ENCODE measurements at regions not wholly inside any gene's neighbourhood (a gene's known extent, or its start where the extent isn't known, plus 50 kb on each side); places are given as distances from the start of the nearest gene placed in this dataset.
"Not testable (repeated sequence)": the region's sequence is repeated elsewhere in the genome, so short reads cannot be mapped to it uniquely, and the experiment has no call there.

DNA sequence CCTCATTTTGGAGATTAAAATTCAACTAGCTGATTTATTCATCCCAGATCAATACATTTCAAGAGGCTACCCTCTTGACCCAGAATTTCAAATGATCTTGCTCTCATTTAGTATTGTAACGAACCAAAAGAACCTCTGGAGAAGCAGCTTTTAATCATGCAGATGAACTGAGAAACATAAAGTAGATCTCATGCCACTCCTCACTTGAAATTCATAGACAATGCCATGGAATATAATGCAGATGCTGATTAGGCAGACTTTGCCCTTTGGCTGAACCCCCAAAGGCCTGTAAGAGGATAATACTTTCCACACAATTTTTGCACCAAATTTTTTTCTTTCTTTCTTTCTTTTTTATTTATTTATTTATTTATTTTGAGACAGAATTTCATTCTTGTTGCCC is 358.3 kb downstream of the NEK10 start:
- Histone ChIP-seq H3K27me3 (ENCODE audit: low read depth) (no peaks in the 10 kb centered on the region; the same call in 1 of the 2 replicates), H3K9me3 (no peaks in the 10 kb centered on the region), H3K36me3 (replicated peaks) (no peaks in the 10 kb centered on the region), H3K4me1 (no peaks in the 10 kb centered on the region), H3K4me3 (no peak overlapping the region)
- DNase-seq (ENCODE audit: low spot score in 2 of 2): peak in 1 of 2 experiments; percentile 15
- in situ Hi-C loops (cut with MboI; ENCODE audit: low sequenced_read_pairs): no loop called here

DNA sequence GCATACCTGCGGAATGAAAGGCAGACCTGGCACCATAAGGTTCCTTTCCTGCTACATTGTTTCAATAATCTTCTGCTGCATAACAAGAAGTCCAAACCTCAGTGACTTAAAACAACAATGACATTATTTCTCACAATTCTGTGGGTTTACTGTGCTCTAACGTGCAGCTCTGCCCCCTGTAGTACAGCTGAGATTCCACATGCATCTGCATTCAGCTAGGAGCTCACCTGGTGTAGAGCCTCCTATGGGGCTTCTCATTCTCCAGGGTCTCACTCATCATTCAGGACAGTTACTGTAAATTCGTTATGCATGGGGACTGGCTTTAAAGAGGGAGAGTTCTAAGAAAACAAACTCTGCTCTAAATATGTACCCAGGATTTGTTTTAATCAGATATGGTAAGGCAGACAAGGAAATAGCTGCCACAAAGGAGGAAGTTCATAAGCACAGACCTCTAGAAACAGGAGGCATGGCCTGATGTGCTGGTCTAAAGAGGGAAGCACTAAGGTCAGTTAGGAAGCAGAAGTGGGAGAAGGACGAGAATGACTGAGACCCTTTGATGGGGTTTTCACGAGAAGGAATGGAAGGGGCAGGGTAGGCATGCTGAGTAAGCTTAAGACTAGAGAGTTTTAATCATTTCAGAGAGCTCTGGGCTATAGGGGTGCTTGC is 347.0 kb downstream of the NEK10 start:
- no peak overlapping the region for H3K4me3 ChIP-seq
- H3K9me3 ChIP-seq: no peaks in the 10 kb centered on the region
- no peaks in the 10 kb centered on the region for H3K4me1 ChIP-seq
- H3K36me3 ChIP-seq (replicated peaks): no peaks in the 10 kb centered on the region
- H3K27me3 ChIP-seq (ENCODE audit: low read depth): no peaks in the 10 kb centered on the region
- in situ Hi-C loops (cut with MboI; ENCODE audit: low sequenced_read_pairs): no loop called here
- DNase-seq (ENCODE audit: low spot score in 2 of 2): no peak

- H3K36me3 ChIP-seq (replicated peaks): no peaks in the 10 kb centered on the region
- in situ Hi-C loops (cut with MboI; ENCODE audit: low sequenced_read_pairs): no loop called here
- H3K27me3 ChIP-seq (ENCODE audit: low read depth): no peaks in the 10 kb centered on the region
- H3K4me1 ChIP-seq: no peaks in the 10 kb centered on the region
- no peak for DNase-seq (ENCODE audit: low spot score in 2 of 2)
- no peaks in the 10 kb centered on the region for H3K9me3 ChIP-seq
- H3K4me3 ChIP-seq: no peak overlapping the region
Observed at GRCh38 chr3:27024493-27024892, 344.7 kb downstream of the NEK10 start.

DNA sequence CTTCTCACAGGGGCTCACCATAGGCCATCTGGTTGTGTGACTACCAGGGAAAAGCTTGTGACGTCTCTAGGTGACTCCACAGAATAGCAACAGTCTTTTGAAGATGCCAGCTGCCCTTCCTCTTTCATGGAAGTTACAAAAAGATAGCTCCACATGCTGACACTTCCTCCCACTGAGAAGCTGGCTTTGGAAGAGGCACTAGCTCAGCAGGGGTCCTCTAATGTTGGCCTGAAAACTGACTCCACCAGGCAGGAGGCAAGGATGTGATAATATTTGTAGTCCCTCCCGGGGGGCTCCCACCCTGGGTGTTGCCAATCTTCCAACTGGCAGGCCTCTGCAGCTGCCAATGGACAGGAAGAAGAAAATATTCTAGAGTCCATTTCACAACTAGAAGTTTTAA is 343.5 kb downstream of the NEK10 start:
- H3K36me3 ChIP-seq (replicated peaks): no peaks in the 10 kb centered on the region
- no peaks in the 10 kb centered on the region for H3K9me3 ChIP-seq
- H3K4me1 ChIP-seq: no peaks in the 10 kb centered on the region
- in situ Hi-C loops (cut with MboI; ENCODE audit: low sequenced_read_pairs): no loop called here
- H3K27me3 ChIP-seq (ENCODE audit: low read depth): no peaks in the 10 kb centered on the region
- DNase-seq (ENCODE audit: low spot score in 2 of 2): no peak
- no peak overlapping the region for H3K4me3 ChIP-seq

DNA sequence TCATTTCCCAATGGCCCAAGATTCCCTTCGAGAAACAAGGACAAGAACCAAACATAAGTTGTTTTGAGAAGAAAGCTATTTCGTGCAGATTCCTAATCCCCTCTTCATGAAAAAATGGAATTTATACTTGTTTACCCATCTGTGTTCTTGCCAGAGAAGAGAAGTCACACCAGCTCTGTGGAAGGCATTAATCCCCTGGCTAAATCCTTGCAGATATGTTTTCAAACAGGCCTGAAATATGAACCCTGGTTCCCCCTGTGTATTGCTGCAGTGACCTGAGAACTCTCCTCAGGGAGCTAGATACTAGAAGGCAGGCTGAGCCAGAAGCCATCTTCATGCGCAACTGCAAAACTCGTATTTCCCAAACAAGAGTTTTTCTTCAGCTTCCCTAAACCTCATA is 337.7 kb downstream of the NEK10 start:
- H3K9me3 ChIP-seq: no peaks in the 10 kb centered on the region
- in situ Hi-C loops (cut with MboI; ENCODE audit: low sequenced_read_pairs): no loop called here
- H3K36me3 ChIP-seq (replicated peaks): no peaks in the 10 kb centered on the region
- peak; percentile 56 to 77 for DNase-seq (ENCODE audit: low spot score in 2 of 2)
- H3K4me1 ChIP-seq: peaks cover 10% of the 10 kb centered on the region
- no peak overlapping the region for H3K4me3 ChIP-seq
- no peaks in the 10 kb centered on the region for H3K27me3 ChIP-seq (ENCODE audit: low read depth)

GRCh38 chr3:27034255-27034654 is 334.9 kb downstream of the NEK10 start:
- Histone ChIP-seq H3K4me3 (no peak overlapping the region), H3K4me1 (peaks cover 10% of the 10 kb centered on the region), H3K36me3 (replicated peaks) (no peaks in the 10 kb centered on the region), H3K9me3 (no peaks in the 10 kb centered on the region), H3K27me3 (ENCODE audit: low read depth) (no peaks in the 10 kb centered on the region)
- in situ Hi-C loops (cut with MboI; ENCODE audit: low sequenced_read_pairs): no loop called here
- DNase-seq (ENCODE audit: low spot score in 2 of 2): no peak

DNA sequence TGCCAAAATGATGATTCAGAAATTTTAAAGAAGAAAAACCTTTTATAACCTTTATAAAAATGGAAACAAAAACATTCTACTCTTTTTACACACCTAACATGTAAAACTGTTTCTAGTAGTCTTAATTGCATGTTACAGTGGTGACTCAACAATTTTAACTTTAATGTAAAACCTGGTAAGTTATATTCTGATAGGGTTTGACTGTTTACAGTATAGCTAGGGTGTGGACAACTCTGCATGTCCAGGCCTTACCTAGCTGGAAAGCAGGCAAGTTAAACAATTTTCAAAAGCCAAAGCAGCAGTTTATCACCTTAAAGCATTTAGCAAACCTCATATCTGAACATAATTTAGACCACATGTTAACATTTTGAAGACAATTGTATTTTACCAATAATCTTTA is 328.5 kb downstream of the NEK10 start:
- Histone ChIP-seq H3K27me3 (ENCODE audit: low read depth) (no peaks in the 10 kb centered on the region), H3K4me3 (no peak overlapping the region), H3K36me3 (replicated peaks) (no peaks in the 10 kb centered on the region), H3K9me3 (no peaks in the 10 kb centered on the region), H3K4me1 (peaks cover 45% of the 10 kb centered on the region)
- in situ Hi-C loops (cut with MboI; ENCODE audit: low sequenced_read_pairs): loop anchor here (5.0 kb wide), 1 partner anchor 42 kb away; no protein-coding TSS in a partner anchor
- DNase-seq (ENCODE audit: low spot score in 2 of 2): no peak

DNA sequence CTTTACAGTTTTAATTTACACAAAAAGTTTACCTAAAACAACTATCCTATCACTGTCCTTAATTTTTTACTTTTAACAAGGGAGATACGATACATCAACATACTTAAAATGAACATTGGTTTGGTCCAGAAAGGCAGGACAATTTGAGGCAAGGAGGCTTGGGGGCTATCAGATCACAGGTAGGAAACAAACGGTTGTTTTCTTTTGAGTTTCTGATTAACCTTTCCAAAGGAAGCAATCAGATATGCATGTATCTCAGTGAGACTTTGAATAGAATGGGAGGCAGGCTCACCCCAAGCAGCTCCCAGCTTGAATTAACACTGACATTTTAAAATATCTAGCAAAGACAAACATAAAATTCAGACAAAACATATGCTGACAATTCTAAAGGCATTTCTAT is 326.6 kb downstream of the NEK10 start:
- DNase-seq (ENCODE audit: low spot score in 2 of 2); H3K27me3 ChIP-seq (ENCODE audit: low read depth); H3K4me3 ChIP-seq; H3K9me3 ChIP-seq; H3K36me3 ChIP-seq (replicated peaks): not testable (repeated sequence)
- in situ Hi-C loops (cut with MboI; ENCODE audit: low sequenced_read_pairs): loop anchor here (5.0 kb wide), 1 partner anchor 40 kb away; no protein-coding TSS in a partner anchor
- H3K4me1 ChIP-seq: peaks cover 55% of the 10 kb centered on the region

DNA sequence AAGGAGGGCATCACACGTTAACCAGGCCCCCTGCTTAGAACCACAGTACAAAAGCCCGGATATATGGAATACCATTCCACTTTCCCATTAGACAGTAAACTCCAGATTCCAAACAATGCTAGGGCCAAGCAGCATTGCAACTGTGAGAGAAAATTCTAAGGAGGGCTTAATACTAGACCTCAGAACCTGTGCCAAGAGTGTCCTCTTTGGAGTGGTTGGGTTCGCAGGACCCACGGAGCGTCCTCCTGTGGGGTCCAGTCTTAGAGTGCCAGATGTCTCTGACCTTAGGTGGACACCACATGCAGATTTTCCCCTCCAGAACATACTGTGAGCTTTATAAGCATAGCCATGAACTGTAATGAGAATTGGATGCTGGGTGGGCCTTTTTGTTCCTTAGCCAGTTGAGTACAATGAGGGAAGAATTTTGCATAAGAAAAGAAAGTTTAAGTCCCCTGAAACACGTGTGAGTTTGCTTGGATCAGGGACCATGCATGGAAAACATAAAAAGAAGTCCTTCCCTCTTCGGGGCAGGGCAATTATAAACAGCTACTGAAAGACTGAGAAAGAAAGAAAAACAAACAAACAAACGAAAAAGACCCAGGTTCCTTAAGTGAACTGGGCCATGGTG is 325.7 kb downstream of the NEK10 start:
- Histone ChIP-seq H3K27me3 (ENCODE audit: low read depth) (no peaks in the 10 kb centered on the region), H3K36me3 (replicated peaks) (no peaks in the 10 kb centered on the region), H3K4me1 (peaks cover 55% of the 10 kb centered on the region), H3K9me3 (no peaks in the 10 kb centered on the region), H3K4me3 (no peak overlapping the region)
- DNase-seq (ENCODE audit: low spot score in 2 of 2): peak; percentile 64 to 94
- in situ Hi-C loops (cut with MboI; ENCODE audit: low sequenced_read_pairs): loop anchor here (5.0 kb wide), 1 partner anchor 39 kb away; no protein-coding TSS in a partner anchor

DNA sequence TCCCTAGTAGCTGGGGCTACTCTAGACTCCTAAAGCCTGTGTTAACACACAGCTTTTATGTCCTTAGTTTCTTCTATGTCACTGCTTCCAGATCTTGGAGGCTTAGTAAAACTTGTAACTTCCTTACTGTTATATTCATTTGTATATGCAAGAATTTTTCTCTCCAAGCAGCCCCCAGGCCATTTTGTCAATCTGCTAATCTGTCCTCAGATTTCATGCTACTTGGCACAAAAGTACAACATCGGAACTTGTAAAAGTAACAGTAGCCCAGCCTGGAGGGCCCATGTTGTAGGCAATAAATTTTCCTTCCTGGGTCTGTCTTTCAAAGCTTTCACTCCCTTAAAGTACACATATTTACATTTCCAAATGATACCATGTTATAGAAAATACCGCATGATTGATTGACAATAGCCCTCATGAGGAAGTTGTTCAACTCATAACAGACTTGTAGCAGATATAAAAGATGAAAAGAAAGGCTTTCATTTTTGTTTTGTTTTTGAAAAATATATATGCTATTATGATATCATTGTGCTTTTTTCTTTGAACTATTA is 324.2 kb downstream of the NEK10 start:
- no peak overlapping the region for H3K4me3 ChIP-seq
- in situ Hi-C loops (cut with MboI; ENCODE audit: low sequenced_read_pairs): loop anchor here (5.0 kb wide), 1 partner anchor 37 kb away; no protein-coding TSS in a partner anchor
- H3K36me3 ChIP-seq (replicated peaks): no peaks in the 10 kb centered on the region
- peaks cover 55% of the 10 kb centered on the region for H3K4me1 ChIP-seq
- H3K27me3 ChIP-seq (ENCODE audit: low read depth): no peaks in the 10 kb centered on the region
- DNase-seq (ENCODE audit: low spot score in 2 of 2): peak; percentile 87 to 91
- H3K9me3 ChIP-seq: no peaks in the 10 kb centered on the region

GRCh38 chr3:27046351-27046750 is 322.8 kb downstream of the NEK10 start:
- peaks cover 47% of the 10 kb centered on the region for H3K4me1 ChIP-seq
- in situ Hi-C loops (cut with MboI; ENCODE audit: low sequenced_read_pairs): no loop called here
- no peak for DNase-seq (ENCODE audit: low spot score in 2 of 2)

GRCh38 chr3:27049792-27050191 is 319.4 kb downstream of the NEK10 start:
- in situ Hi-C loops (cut with MboI; ENCODE audit: low sequenced_read_pairs): no loop called here
- Histone ChIP-seq H3K9me3 (peaks cover 5% of the 10 kb centered on the region), H3K4me3 (no peak overlapping the region), H3K36me3 (replicated peaks) (no peaks in the 10 kb centered on the region), H3K27me3 (ENCODE audit: low read depth) (no peaks in the 10 kb centered on the region), H3K4me1 (peaks cover 16% of the 10 kb centered on the region)
- DNase-seq (ENCODE audit: low spot score in 2 of 2): no peak

More at GRCh38 chr3:27046351-27046750, 322.8 kb downstream of the NEK10 start:
- Histone ChIP-seq H3K36me3 (replicated peaks) (no peaks in the 10 kb centered on the region), H3K4me3 (no peak overlapping the region), H3K9me3 (no peaks in the 10 kb centered on the region), H3K27me3 (ENCODE audit: low read depth) (no peaks in the 10 kb centered on the region)

- in situ Hi-C loops (cut with MboI; ENCODE audit: low sequenced_read_pairs); DNase-seq (ENCODE audit: low spot score in 2 of 2); H3K36me3 ChIP-seq (replicated peaks); H3K9me3 ChIP-seq; H3K4me1 ChIP-seq; H3K27me3 ChIP-seq (ENCODE audit: low read depth); H3K4me3 ChIP-seq: not testable (repeated sequence)
Observed at GRCh38 chr3:27051527-27051926, 317.7 kb downstream of the NEK10 start.

- Histone ChIP-seq H3K9me3 (peaks cover 12% of the 10 kb centered on the region), H3K4me3 (no peak overlapping the region), H3K27me3 (ENCODE audit: low read depth) (no peaks in the 10 kb centered on the region), H3K4me1 (no peaks in the 10 kb centered on the region), H3K36me3 (replicated peaks) (no peaks in the 10 kb centered on the region)
- in situ Hi-C loops (cut with MboI; ENCODE audit: low sequenced_read_pairs): no loop called here
- DNase-seq (ENCODE audit: low spot score in 2 of 2): no peak
Observed at GRCh38 chr3:27056326-27056725, 312.9 kb downstream of the NEK10 start.
